ENCODE measurements at regions not wholly inside any gene's neighbourhood (a gene's known extent, or its start where the extent isn't known, plus 50 kb on each side); places are given as distances from the start of the nearest gene placed in this dataset.

- no peaks in the 10 kb centered on the region for H3K9me3 ChIP-seq (ENCODE audit: control insufficient read depth, low read length, poor library complexity, severe bottlenecking)
- H3K36me3 Mint-ChIP-seq (ENCODE audit: low read depth), result no peaks in the 10 kb centered on the region
- H3K27ac Mint-ChIP-seq, result no peak overlapping the region
- ATAC-seq, result no peak
- no peak overlapping the region for H3K4me3 Mint-ChIP-seq
- DNase-seq, result no peak
- H3K27me3 Mint-ChIP-seq, result no peaks in the 10 kb centered on the region
- no peaks in the 10 kb centered on the region for H3K4me1 Mint-ChIP-seq
These were observed 229.1 kb upstream of the ARHGEF26 start for GRCh38 chr3:153892126-153892525.

DNA sequence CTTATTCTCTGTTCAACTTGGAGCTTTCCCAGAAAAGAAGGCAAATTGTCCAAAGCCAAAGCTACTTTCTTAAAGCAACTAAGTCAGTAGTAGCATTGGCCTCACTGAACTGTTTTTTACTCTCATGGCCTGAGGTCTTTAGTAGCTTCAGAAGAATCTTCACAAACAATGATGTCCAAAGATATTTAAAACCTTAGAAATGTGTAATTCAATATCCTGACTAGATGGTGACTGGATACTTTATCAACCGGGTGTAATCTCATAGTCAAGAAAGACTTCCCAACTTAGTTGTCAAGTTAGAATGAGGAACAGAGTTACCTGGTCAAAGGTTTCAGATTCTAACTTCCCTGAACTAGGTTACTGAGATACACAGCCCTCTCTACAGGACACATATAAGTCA, 226.3 kb upstream of the ARHGEF26 start:
- Mint-ChIP-seq H3K4me3 (no peak overlapping the region), H3K36me3 (ENCODE audit: low read depth) (no peaks in the 10 kb centered on the region), H3K27me3 (no peaks in the 10 kb centered on the region), H3K4me1 (peaks cover 3% of the 10 kb centered on the region), H3K27ac (no peak overlapping the region)
- ATAC-seq (no peak), DNase-seq (no peak)
- no peaks in the 10 kb centered on the region for H3K9me3 ChIP-seq (ENCODE audit: control insufficient read depth, low read length, poor library complexity, severe bottlenecking)

- ATAC-seq, result no peak
- no peak overlapping the region for H3K27ac Mint-ChIP-seq
- DNase-seq, result no peak
These were observed 225.0 kb upstream of the ARHGEF26 start for GRCh38 chr3:153896197-153896596.

GRCh38 chr3:153897025-153897723, 224.0 kb upstream of the ARHGEF26 start:
- DNase-seq (no peak), ATAC-seq (no peak)
- no peaks in the 10 kb centered on the region for H3K9me3 ChIP-seq (ENCODE audit: control insufficient read depth, low read length, poor library complexity, severe bottlenecking)
- H3K27me3 Mint-ChIP-seq, result no peaks in the 10 kb centered on the region
- H3K4me3 Mint-ChIP-seq, result no peak overlapping the region
- no peaks in the 10 kb centered on the region for H3K36me3 Mint-ChIP-seq (ENCODE audit: low read depth)
- H3K27ac Mint-ChIP-seq, result no peak overlapping the region
- H3K4me1 Mint-ChIP-seq, result peaks cover 3% of the 10 kb centered on the region

More at GRCh38 chr3:153896197-153896596, 225.0 kb upstream of the ARHGEF26 start:
- peaks cover 3% of the 10 kb centered on the region for H3K4me1 Mint-ChIP-seq
- no peaks in the 10 kb centered on the region for H3K9me3 ChIP-seq (ENCODE audit: control insufficient read depth, low read length, poor library complexity, severe bottlenecking)
- no peak overlapping the region for H3K4me3 Mint-ChIP-seq
- H3K36me3 Mint-ChIP-seq (ENCODE audit: low read depth), result no peaks in the 10 kb centered on the region
- H3K27me3 Mint-ChIP-seq, result no peaks in the 10 kb centered on the region

DNA sequence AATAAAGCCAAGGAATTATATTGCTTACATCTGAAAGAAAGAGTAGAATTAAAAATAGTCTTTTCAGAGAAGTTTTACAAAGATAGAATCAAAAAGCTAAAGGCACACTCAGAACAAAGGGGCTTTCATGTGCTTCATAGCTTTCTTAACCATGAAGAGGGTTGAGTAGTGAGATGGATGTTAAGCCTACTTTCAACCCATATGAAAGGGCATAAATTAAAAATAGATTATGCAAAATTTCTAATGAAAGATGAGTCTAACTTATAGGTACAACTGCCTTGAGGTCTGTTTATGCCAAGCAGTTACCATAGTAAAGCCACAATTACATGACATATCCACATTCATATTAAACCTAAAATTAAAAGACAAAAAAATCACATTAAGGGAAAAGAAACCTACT, 223.3 kb upstream of the ARHGEF26 start:
- H3K9me3 ChIP-seq (ENCODE audit: control insufficient read depth, low read length, poor library complexity, severe bottlenecking), result no peaks in the 10 kb centered on the region
- H3K27me3 Mint-ChIP-seq, result no peaks in the 10 kb centered on the region
- no peaks in the 10 kb centered on the region for H3K36me3 Mint-ChIP-seq (ENCODE audit: low read depth)
- DNase-seq (no peak), ATAC-seq (no peak)
- no peak overlapping the region for H3K27ac Mint-ChIP-seq
- H3K4me1 Mint-ChIP-seq, result peaks cover 3% of the 10 kb centered on the region
- H3K4me3 Mint-ChIP-seq, result no peak overlapping the region

DNA sequence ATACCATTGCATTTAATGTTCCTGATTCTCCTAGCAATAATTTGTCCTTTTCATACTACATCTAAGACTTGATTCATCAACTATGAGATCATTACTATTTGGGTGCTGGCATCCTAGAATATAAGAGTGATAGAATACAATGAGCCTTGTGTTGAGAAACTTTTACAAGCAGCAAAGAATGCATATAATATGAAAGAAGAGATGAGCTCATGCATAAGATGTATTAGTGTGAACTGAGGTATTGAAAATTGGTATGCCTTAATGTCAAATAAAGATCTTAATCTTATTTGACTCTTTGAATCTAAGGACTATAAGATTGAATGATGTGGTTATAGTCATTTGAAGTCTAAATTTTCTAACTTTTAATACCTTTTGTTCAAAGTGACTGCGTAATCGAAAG, 220.0 kb upstream of the ARHGEF26 start:
- DNase-seq, result no peak
- no peak for ATAC-seq
- no peaks in the 10 kb centered on the region for H3K9me3 ChIP-seq (ENCODE audit: control insufficient read depth, low read length, poor library complexity, severe bottlenecking)
- Mint-ChIP-seq H3K4me3 (no peak overlapping the region), H3K4me1 (peaks cover 3% of the 10 kb centered on the region), H3K36me3 (ENCODE audit: low read depth) (no peaks in the 10 kb centered on the region), H3K27ac (no peak overlapping the region), H3K27me3 (no peaks in the 10 kb centered on the region)

DNA sequence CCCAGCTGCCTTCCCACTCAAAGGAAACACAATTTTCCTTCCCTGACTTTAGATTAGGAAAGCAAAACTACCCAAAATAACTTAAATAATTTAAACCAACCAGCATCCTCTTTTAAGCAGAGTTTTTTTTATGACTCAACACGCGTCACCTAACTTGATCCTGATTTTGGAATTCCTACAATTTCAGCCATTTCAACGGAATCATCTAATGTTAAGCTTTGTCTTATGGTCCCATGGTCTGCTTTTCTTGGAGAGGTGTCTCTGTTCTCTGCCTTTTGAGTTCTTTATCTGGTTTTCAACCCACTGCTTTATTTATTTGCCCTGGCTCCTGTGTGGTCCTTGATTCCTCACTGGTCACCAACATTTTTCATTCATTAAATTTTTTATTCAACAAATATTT, 219.2 kb upstream of the ARHGEF26 start:
- no peaks in the 10 kb centered on the region for H3K9me3 ChIP-seq (ENCODE audit: control insufficient read depth, low read length, poor library complexity, severe bottlenecking)
- Mint-ChIP-seq H3K27ac (no peak overlapping the region), H3K4me3 (no peak overlapping the region), H3K36me3 (ENCODE audit: low read depth) (no peaks in the 10 kb centered on the region), H3K27me3 (no peaks in the 10 kb centered on the region), H3K4me1 (peaks cover 3% of the 10 kb centered on the region)
- no peak for DNase-seq
- ATAC-seq, result no peak

DNA sequence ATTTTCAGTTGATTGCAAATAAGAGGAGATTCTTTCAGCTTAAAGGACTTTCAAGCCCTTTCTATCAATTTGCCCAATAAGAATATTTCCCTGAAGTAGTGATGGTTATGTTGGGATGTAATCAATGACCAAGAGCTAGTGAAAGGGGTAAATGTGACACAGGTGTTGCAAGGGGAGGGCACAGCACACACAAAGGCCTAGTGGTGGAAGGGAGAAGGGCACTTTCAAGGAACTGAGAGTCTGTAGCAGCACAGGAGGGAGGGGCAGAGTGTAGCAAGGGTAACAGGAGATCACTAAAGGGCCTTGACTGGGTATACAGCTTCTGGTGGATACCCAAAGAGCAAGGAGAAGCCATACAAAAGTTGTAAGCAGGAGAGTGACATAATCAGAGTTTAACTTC, 217.8 kb upstream of the ARHGEF26 start:
- ATAC-seq, result no peak

DNA sequence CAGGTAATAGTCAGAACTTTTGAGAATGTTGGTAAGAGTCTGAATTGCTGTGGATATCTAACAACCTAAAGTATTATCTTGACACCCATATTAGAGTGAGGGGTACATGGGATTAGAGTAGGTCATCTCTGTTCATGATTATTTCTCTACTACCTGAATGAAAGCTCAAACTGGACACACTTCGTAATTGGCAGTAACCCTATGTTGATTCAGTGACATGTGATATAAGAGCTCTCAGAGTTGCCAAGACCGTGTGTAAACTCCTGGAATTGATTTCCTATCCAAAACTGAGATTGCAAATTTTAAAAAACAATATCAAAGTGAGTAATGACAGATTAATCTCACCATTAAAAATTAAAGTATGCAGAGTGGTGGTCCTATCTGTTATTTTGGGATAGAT, 214.8 kb upstream of the ARHGEF26 start:
- no peak overlapping the region for H3K27ac Mint-ChIP-seq
- H3K36me3 Mint-ChIP-seq (ENCODE audit: low read depth), result no peaks in the 10 kb centered on the region
- H3K9me3 ChIP-seq (ENCODE audit: control insufficient read depth, low read length, poor library complexity, severe bottlenecking), result no peaks in the 10 kb centered on the region
- ATAC-seq, result no peak
- H3K4me3 Mint-ChIP-seq, result no peak overlapping the region
- DNase-seq, result no peak
- peaks cover 10% of the 10 kb centered on the region for H3K27me3 Mint-ChIP-seq
- H3K4me1 Mint-ChIP-seq, result no peaks in the 10 kb centered on the region

More for the DNA sequence above, 217.8 kb upstream of the ARHGEF26 start:
- DNase-seq, result no peak
- no peaks in the 10 kb centered on the region for H3K9me3 ChIP-seq (ENCODE audit: control insufficient read depth, low read length, poor library complexity, severe bottlenecking)
- no peak overlapping the region for H3K4me3 Mint-ChIP-seq
- H3K27ac Mint-ChIP-seq, result no peak overlapping the region
- H3K4me1 Mint-ChIP-seq, result peaks cover 3% of the 10 kb centered on the region
- H3K36me3 Mint-ChIP-seq (ENCODE audit: low read depth), result no peaks in the 10 kb centered on the region
- no peaks in the 10 kb centered on the region for H3K27me3 Mint-ChIP-seq

DNA sequence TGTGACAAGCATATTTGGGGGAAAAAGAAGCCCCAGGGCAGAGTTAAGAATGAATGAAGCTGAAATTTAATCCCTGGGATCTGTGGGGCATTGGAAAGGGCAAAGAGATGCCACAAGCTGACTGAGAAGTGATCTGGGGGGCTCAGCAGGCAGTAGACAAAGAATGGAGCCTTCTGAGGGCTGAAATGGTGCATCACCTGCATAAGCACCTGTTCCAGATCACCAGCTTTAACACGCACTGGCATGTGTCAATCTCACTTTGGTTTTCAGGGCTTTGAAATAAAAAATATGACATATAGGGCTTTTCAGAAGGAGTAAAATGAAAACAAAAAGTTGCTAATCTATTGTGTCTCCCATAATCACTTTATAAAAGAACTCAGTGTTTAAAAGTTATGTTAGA, 210.8 kb upstream of the ARHGEF26 start:
- no peaks in the 10 kb centered on the region for H3K4me1 Mint-ChIP-seq
- H3K9me3 ChIP-seq (ENCODE audit: control insufficient read depth, low read length, poor library complexity, severe bottlenecking), result no peaks in the 10 kb centered on the region
- DNase-seq, result no peak
- peaks cover 18% of the 10 kb centered on the region for H3K27me3 Mint-ChIP-seq
- no peaks in the 10 kb centered on the region for H3K36me3 Mint-ChIP-seq (ENCODE audit: low read depth)
- ATAC-seq, result no peak
- H3K4me3 Mint-ChIP-seq, result no peak overlapping the region
- no peak overlapping the region for H3K27ac Mint-ChIP-seq

DNA sequence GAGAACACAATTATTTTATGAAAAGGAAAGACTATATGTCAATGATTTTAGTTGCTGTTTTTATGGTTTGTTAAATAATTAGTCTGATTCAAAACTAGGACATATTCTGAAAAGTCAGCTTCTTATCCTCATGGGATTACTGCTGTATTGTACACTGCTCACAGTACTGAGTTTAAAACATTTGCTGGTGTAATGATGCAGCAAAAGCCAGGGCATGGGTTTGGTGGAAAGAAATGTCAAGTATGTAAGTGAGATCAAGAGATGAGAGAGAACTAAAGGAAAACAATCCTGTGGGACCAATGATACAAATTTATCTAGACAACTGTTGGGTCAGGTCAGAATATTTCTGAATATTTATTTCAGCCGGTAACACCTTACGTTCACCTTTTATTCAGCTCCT, 210.1 kb upstream of the ARHGEF26 start:
- no peak overlapping the region for H3K4me3 Mint-ChIP-seq
- peaks cover 18% of the 10 kb centered on the region for H3K27me3 Mint-ChIP-seq
- no peak overlapping the region for H3K27ac Mint-ChIP-seq
- H3K9me3 ChIP-seq (ENCODE audit: control insufficient read depth, low read length, poor library complexity, severe bottlenecking), result no peaks in the 10 kb centered on the region
- H3K36me3 Mint-ChIP-seq (ENCODE audit: low read depth), result no peaks in the 10 kb centered on the region
- H3K4me1 Mint-ChIP-seq, result no peaks in the 10 kb centered on the region
- no peak for ATAC-seq
- DNase-seq, result no peak

DNA sequence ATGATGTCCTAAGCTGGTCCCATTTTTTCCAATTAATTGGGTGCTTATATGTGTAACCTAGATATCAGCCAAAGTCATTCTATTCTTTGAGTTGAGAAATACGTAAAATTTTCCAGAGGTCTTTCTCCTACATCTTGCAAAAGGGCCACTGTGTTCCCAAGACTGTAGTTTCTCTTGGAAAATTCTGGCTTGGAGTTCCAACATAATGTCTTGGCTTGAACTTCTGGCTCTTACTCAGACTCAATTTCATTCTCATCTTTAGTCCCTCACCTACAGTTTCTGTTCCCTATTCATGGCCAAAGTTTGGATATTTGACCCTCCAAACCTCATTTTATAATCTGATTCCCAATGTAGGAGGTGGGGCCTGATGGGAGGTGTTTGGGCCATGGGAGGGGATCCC, 201.4 kb upstream of the ARHGEF26 start:
- H3K36me3 Mint-ChIP-seq (ENCODE audit: low read depth), result peaks cover 1% of the 10 kb centered on the region
- no peak for DNase-seq
- peaks cover 2% of the 10 kb centered on the region for H3K4me1 Mint-ChIP-seq

GRCh38 chr3:153921826-153922225, 199.4 kb upstream of the ARHGEF26 start:
- H3K27me3 Mint-ChIP-seq, result peaks cover 12% of the 10 kb centered on the region
- DNase-seq (no peak), ATAC-seq (no peak)
- H3K4me3 Mint-ChIP-seq, result no peak overlapping the region
- no peaks in the 10 kb centered on the region for H3K9me3 ChIP-seq (ENCODE audit: control insufficient read depth, low read length, poor library complexity, severe bottlenecking)
- peaks cover 2% of the 10 kb centered on the region for H3K4me1 Mint-ChIP-seq
- H3K27ac Mint-ChIP-seq, result no peak overlapping the region
- peaks cover 3% of the 10 kb centered on the region for H3K36me3 Mint-ChIP-seq (ENCODE audit: low read depth)

More for the DNA sequence above, 201.4 kb upstream of the ARHGEF26 start:
- no peak for ATAC-seq
- H3K27ac Mint-ChIP-seq, result no peak overlapping the region
- no peak overlapping the region for H3K4me3 Mint-ChIP-seq
- no peaks in the 10 kb centered on the region for H3K9me3 ChIP-seq (ENCODE audit: control insufficient read depth, low read length, poor library complexity, severe bottlenecking)
- peaks cover 6% of the 10 kb centered on the region for H3K27me3 Mint-ChIP-seq

GRCh38 chr3:153925841-153926514, 195.2 kb upstream of the ARHGEF26 start:
- H3K4me3 Mint-ChIP-seq, result no peak overlapping the region
- H3K4me1 Mint-ChIP-seq, result peaks cover 2% of the 10 kb centered on the region
- no peak for ATAC-seq
- peaks cover 3% of the 10 kb centered on the region for H3K36me3 Mint-ChIP-seq (ENCODE audit: low read depth)
- H3K27ac Mint-ChIP-seq, result no peak overlapping the region
- DNase-seq, result no peak
- no peaks in the 10 kb centered on the region for H3K9me3 ChIP-seq (ENCODE audit: control insufficient read depth, low read length, poor library complexity, severe bottlenecking)
- peaks cover 12% of the 10 kb centered on the region for H3K27me3 Mint-ChIP-seq
